ENCODE measurements at regions not wholly inside any gene's neighbourhood (a gene's known extent, or its start where the extent isn't known, plus 50 kb on each side); places are given as distances from the start of the nearest gene placed in this dataset.

GRCh38 chr21:41029571-41029970, 138.4 kb upstream of the BACE2 start:
- no peaks in the 10 kb centered on the region for H3F3A ChIP-seq (ENCODE audit: insufficient read depth, low read length)
- TF ChIP-seq EZH2 (IDR thresholded peaks at IDR 0.05; ENCODE audit: borderline replicate concordance, low read length) (no peak), CTCF (IDR thresholded peaks at IDR 0.05; ENCODE audit: low read length) (no peak)
- H3K36me3 ChIP-seq (ENCODE audit: insufficient read depth, low read length): no peaks in the 10 kb centered on the region
- H3K4me2 ChIP-seq (ENCODE audit: low read length): no peak overlapping the region
- no peaks in the 10 kb centered on the region for H3K27me3 ChIP-seq (ENCODE audit: insufficient read depth, low read length)
- H3K4me1 ChIP-seq (ENCODE audit: insufficient read depth, low read length, severe bottlenecking): no peaks in the 10 kb centered on the region
- no peaks in the 10 kb centered on the region for H3K79me2 ChIP-seq (ENCODE audit: insufficient read depth, low read length)
- no peak overlapping the region for H3K4me3 ChIP-seq (ENCODE audit: low read depth, low read length, poor library complexity, severe bottlenecking)
- H4K20me1 ChIP-seq (ENCODE audit: insufficient read depth, low read length): no peaks in the 10 kb centered on the region
- no peaks in the 10 kb centered on the region for H3K9me2 ChIP-seq (ENCODE audit: low read depth, low read length)
- no peak overlapping the region for H3K9ac ChIP-seq (ENCODE audit: low read length)
- H3K9me3 ChIP-seq (ENCODE audit: low read length): no peaks in the 10 kb centered on the region
- H2AFZ ChIP-seq (ENCODE audit: low read length): no peak overlapping the region
- H3K27ac ChIP-seq (ENCODE audit: low read depth, low read length, poor library complexity, severe bottlenecking): no peak overlapping the region

GRCh38 chr21:41031701-41032220, 136.2 kb upstream of the BACE2 start:
- H3F3A ChIP-seq (ENCODE audit: insufficient read depth, low read length): no peaks in the 10 kb centered on the region
- no peaks in the 10 kb centered on the region for H3K27me3 ChIP-seq (ENCODE audit: insufficient read depth, low read length)
- H3K4me2 ChIP-seq (ENCODE audit: low read length): no peak overlapping the region
- H3K9ac ChIP-seq (ENCODE audit: low read length): no peak overlapping the region
- H3K9me3 ChIP-seq (ENCODE audit: low read length): no peaks in the 10 kb centered on the region
- no peaks in the 10 kb centered on the region for H3K4me1 ChIP-seq (ENCODE audit: insufficient read depth, low read length, severe bottlenecking)
- H3K4me3 ChIP-seq (ENCODE audit: low read depth, low read length, poor library complexity, severe bottlenecking): no peak overlapping the region
- no peaks in the 10 kb centered on the region for H3K36me3 ChIP-seq (ENCODE audit: insufficient read depth, low read length)
- TF ChIP-seq EZH2 (IDR thresholded peaks at IDR 0.05; ENCODE audit: borderline replicate concordance, low read length) (no peak), CTCF (IDR thresholded peaks at IDR 0.05; ENCODE audit: low read length) (no peak)
- no peaks in the 10 kb centered on the region for H3K9me2 ChIP-seq (ENCODE audit: low read depth, low read length)
- no peak overlapping the region for H2AFZ ChIP-seq (ENCODE audit: low read length)
- no peak overlapping the region for H3K27ac ChIP-seq (ENCODE audit: low read depth, low read length, poor library complexity, severe bottlenecking)
- no peaks in the 10 kb centered on the region for H3K79me2 ChIP-seq (ENCODE audit: insufficient read depth, low read length)
- no peaks in the 10 kb centered on the region for H4K20me1 ChIP-seq (ENCODE audit: insufficient read depth, low read length)

GRCh38 chr21:41032541-41032940, 135.4 kb upstream of the BACE2 start:
- TF ChIP-seq CTCF (IDR thresholded peaks at IDR 0.05; ENCODE audit: low read length): no peak
- no peak for TF ChIP-seq EZH2 (IDR thresholded peaks at IDR 0.05; ENCODE audit: borderline replicate concordance, low read length)
- Histone ChIP-seq H2AFZ (ENCODE audit: low read length) (no peak overlapping the region), H3K9me2 (ENCODE audit: low read depth, low read length) (no peaks in the 10 kb centered on the region), H4K20me1 (ENCODE audit: insufficient read depth, low read length) (no peaks in the 10 kb centered on the region), H3K4me1 (ENCODE audit: insufficient read depth, low read length, severe bottlenecking) (no peaks in the 10 kb centered on the region), H3K27me3 (ENCODE audit: insufficient read depth, low read length) (no peaks in the 10 kb centered on the region), H3K4me2 (ENCODE audit: low read length) (no peak overlapping the region), H3F3A (ENCODE audit: insufficient read depth, low read length) (no peaks in the 10 kb centered on the region), H3K36me3 (ENCODE audit: insufficient read depth, low read length) (no peaks in the 10 kb centered on the region), H3K9me3 (ENCODE audit: low read length) (no peaks in the 10 kb centered on the region), H3K79me2 (ENCODE audit: insufficient read depth, low read length) (no peaks in the 10 kb centered on the region), H3K4me3 (ENCODE audit: low read depth, low read length, poor library complexity, severe bottlenecking) (no peak overlapping the region), H3K9ac (ENCODE audit: low read length) (no peak overlapping the region), H3K27ac (ENCODE audit: low read depth, low read length, poor library complexity, severe bottlenecking) (no peak overlapping the region)
